Esophagus muscularis mucosa (tissue), 4 donors: ENCODE measurements at regions not wholly inside any gene's neighbourhood (a gene's known extent, or its start where the extent isn't known, plus 50 kb on each side); places are given as distances from the start of the nearest gene placed in this dataset.

ENCODE experiments used
- CTCF ChIP-seq, 3 experiments: fragments of 200-600 bp in 2 of 3; fragments of 450-650 bp in 1 of 3; sonication (generic) in 2 of 3; IDR thresholded peaks; one replicate each; pipeline ENCODE4 v1.5.1; 2017 to 2019; ENCODE audit warnings: antibody characterized with exemption in 3 of 3, mild to moderate bottlenecking in 2 of 3, moderate library complexity in 1 of 3
- EP300 ChIP-seq: sonication (generic); formaldehyde crosslinking; IDR thresholded peaks from one replicate; pipeline ENCODE4 v1.6.1; 2017; ENCODE audit warnings: antibody characterized with exemption
- POLR2A ChIP-seq: fragments of 450-650 bp; IDR thresholded peaks from one replicate; pipeline ENCODE4 v1.6.1; 2017; ENCODE audit warnings: antibody characterized with exemption, moderate library complexity, mild to moderate bottlenecking, low read depth

- TF ChIP-seq POLR2A, result no peak
- no peak for TF ChIP-seq CTCF (IDR thresholded peaks at IDR 0.05)
- no peak for TF ChIP-seq EP300
Measured at GRCh38 chr18:71878226-71878625, 665.9 kb downstream of the CBLN2 start.
